Liver (tissue), 8 donors: ENCODE measurements at regions not wholly inside any gene's neighbourhood (a gene's known extent, or its start where the extent isn't known, plus 50 kb on each side); places are given as distances from the start of the nearest gene placed in this dataset.

Experiments
- DNase-seq: peaks from one replicate; pipeline ENCODE4 v3.0.0-alpha.2; 2017; ENCODE audit warnings: low spot score
- H3K27ac ChIP-seq, 2 donors: one replicate each; pipeline ENCODE4 v1.7.0; 2013; ENCODE audit warnings: inconsistent platforms in 2 of 2, low read length in 2 of 2, control low read depth in 1 of 2, low read depth in 1 of 2, mild to moderate bottlenecking in 1 of 2
- H3K27me3 ChIP-seq, 4 donors: one replicate each; pipeline versions ENCODE4 v1.6.1 to v1.7.0; 2013; ENCODE audit warnings: low read length in 3 of 4, inconsistent platforms in 1 of 4, mild to moderate bottlenecking in 1 of 4, moderate library complexity in 1 of 4; ENCODE audit not compliant: control insufficient read depth in 4 of 4, insufficient read depth in 4 of 4
- H3K36me3 ChIP-seq, 4 donors: one replicate each; pipeline versions ENCODE4 v1.6.1 to v1.7.0; 2013; ENCODE audit warnings: low read length in 3 of 4, mild to moderate bottlenecking in 3 of 4, low read depth in 1 of 4, moderate library complexity in 1 of 4; ENCODE audit not compliant: control insufficient read depth in 4 of 4, insufficient read depth in 3 of 4
- H3K4me1 ChIP-seq, 4 donors: one replicate each; pipeline versions ENCODE4 v1.6.1 to v1.7.0; 2013; ENCODE audit warnings: low read length in 3 of 4, mild to moderate bottlenecking in 3 of 4, moderate library complexity in 1 of 4; ENCODE audit not compliant: control insufficient read depth in 4 of 4, insufficient read depth in 4 of 4
- H3K4me3 ChIP-seq, 3 donors: one replicate each; pipeline versions ENCODE4 v1.6.1 to v1.7.0; 2013; ENCODE audit warnings: low read length in 3 of 3, control low read depth in 1 of 3, low read depth in 1 of 3, mild to moderate bottlenecking in 1 of 3
- H3K9ac ChIP-seq, 2 donors: one replicate each; pipeline ENCODE4 v1.7.0; 2013; ENCODE audit warnings: low read length in 2 of 2, mild to moderate bottlenecking in 2 of 2, moderate library complexity in 2 of 2, control low read depth in 1 of 2, low read depth in 1 of 2
- H3K9me3 ChIP-seq, 4 donors: one replicate each; pipeline versions ENCODE4 v1.6.1 to v1.7.0; 2013; ENCODE audit warnings: low read length in 3 of 4; ENCODE audit not compliant: control insufficient read depth in 4 of 4
- ATF3 ChIP-seq: IDR thresholded peaks from 2 replicates; pipeline ENCODE4 v1.6.1; 2016; ENCODE audit warnings: antibody characterized with exemption
- CTCF ChIP-seq: fragments of 150-350 bp; IDR thresholded peaks from 2 replicates; pipeline ENCODE4 v1.5.1; 2017; ENCODE audit warnings: improper control_type of control experiment, low read depth, low read length; ENCODE audit not compliant: missing input control
- FOXA1 ChIP-seq: IDR thresholded peaks from 2 replicates; pipeline ENCODE4 v1.6.1; 2016; ENCODE audit warnings: antibody characterized with exemption
- FOXA2 ChIP-seq: IDR thresholded peaks from 2 replicates; pipeline ENCODE4 v1.6.1; 2016; ENCODE audit warnings: antibody characterized with exemption
- GABPA ChIP-seq, 2 donors: IDR thresholded peaks in 1 of 2; conservative IDR thresholded peaks in 1 of 2; 2 replicates each; pipeline ENCODE4 v1.6.1; 2016; ENCODE audit warnings: antibody characterized with exemption in 2 of 2, mild to moderate bottlenecking in 1 of 2, moderate library complexity in 1 of 2
- HNF4A ChIP-seq, 2 donors: conservative IDR thresholded peaks; 2 replicates each; pipeline ENCODE4 v1.6.1; 2016; ENCODE audit warnings: antibody characterized with exemption in 2 of 2, mild to moderate bottlenecking in 2 of 2
- HNF4G ChIP-seq: IDR thresholded peaks from 2 replicates; pipeline ENCODE4 v1.6.1; 2016; ENCODE audit warnings: antibody characterized with exemption
- JUND ChIP-seq, 2 donors: IDR thresholded peaks; 2 replicates each; pipeline ENCODE4 v1.6.1; 2016; ENCODE audit warnings: antibody characterized with exemption in 2 of 2
- MAX ChIP-seq: IDR thresholded peaks from 2 replicates; pipeline ENCODE4 v1.6.1; 2016; ENCODE audit warnings: antibody characterized with exemption
- NR2F2 ChIP-seq: IDR thresholded peaks from 2 replicates; pipeline ENCODE4 v1.6.1; 2016; ENCODE audit warnings: antibody characterized with exemption
- RAD21 ChIP-seq, 2 donors: IDR thresholded peaks; 2 replicates each; pipeline ENCODE4 v1.6.1; 2016; ENCODE audit warnings: antibody characterized with exemption in 2 of 2, mild to moderate bottlenecking in 2 of 2
- REST ChIP-seq: IDR thresholded peaks from 2 replicates; pipeline ENCODE4 v1.6.1; 2016; ENCODE audit warnings: antibody characterized with exemption, mild to moderate bottlenecking
- SP1 ChIP-seq: IDR thresholded peaks from 2 replicates; pipeline ENCODE4 v1.6.1; 2018; ENCODE audit warnings: antibody characterized with exemption, mild to moderate bottlenecking
- TAF1 ChIP-seq: conservative IDR thresholded peaks from 2 replicates; pipeline ENCODE4 v1.6.1; 2016; ENCODE audit warnings: antibody characterized with exemption, mild to moderate bottlenecking
- YY1 ChIP-seq: IDR thresholded peaks from 2 replicates; pipeline ENCODE4 v1.6.1; 2016; ENCODE audit warnings: antibody characterized with exemption, mild to moderate bottlenecking
- ZBTB33 ChIP-seq: IDR thresholded peaks from 2 replicates; pipeline ENCODE4 v1.6.1; 2016; ENCODE audit warnings: antibody characterized with exemption
- WGBS: extraction: QIAGEN DNeasy Blood & Tissue Kit; methylation state at CpG from one replicate; pipeline ENCODE4 v1.1.7; 2013; 5-methylcytosine and 5-hydroxymethylcytosine counted together
- donor health status: healthy.
- donor health status: healthy.
- donor health status: healthy.
- donor health status: healthy.
- donor health status: healthy.

- no peak for DNase-seq
- WGBS, result 68% methylated on average over 4 of the region's 4 CpGs
- no peak for TF ChIP-seq SP1
- TF ChIP-seq ATF3, result no peak
- TF ChIP-seq HNF4A (conservative IDR thresholded peaks at IDR 0.05), result no peak
- no peak for TF ChIP-seq CTCF
- no peak for TF ChIP-seq TAF1
- no peak for TF ChIP-seq YY1
- no peak for TF ChIP-seq FOXA1
- no peak for TF ChIP-seq MAX
- no peak for TF ChIP-seq NR2F2
- no peak for TF ChIP-seq GABPA (IDR thresholded peaks at IDR 0.05 in 1 of 2, conservative IDR thresholded peaks at IDR 0.05 in 1 of 2)
Observed at GRCh38 chr10:53134050-53134449, 361.5 kb upstream of the MBL2 start.

GRCh38 chr10:53130337-53130736 is 357.8 kb upstream of the MBL2 start:
- H3K27me3 ChIP-seq, result no peaks in the 10 kb centered on the region
- no peaks in the 10 kb centered on the region for H3K4me1 ChIP-seq
- no peak for TF ChIP-seq RAD21 (IDR thresholded peaks at IDR 0.05)
- TF ChIP-seq NR2F2, result no peak
- no peak for TF ChIP-seq GABPA (IDR thresholded peaks at IDR 0.05 in 1 of 2, conservative IDR thresholded peaks at IDR 0.05 in 1 of 2)
- no peak for TF ChIP-seq FOXA1
- TF ChIP-seq MAX, result no peak
- no peak for TF ChIP-seq FOXA2
- no peak for TF ChIP-seq JUND (IDR thresholded peaks at IDR 0.05)
- no peak for TF ChIP-seq HNF4A (conservative IDR thresholded peaks at IDR 0.05)
- TF ChIP-seq SP1, result no peak
- H3K9ac ChIP-seq, result no peak overlapping the region
- H3K36me3 ChIP-seq, result no peaks in the 10 kb centered on the region
- no peak overlapping the region for H3K4me3 ChIP-seq
- no peak overlapping the region for H3K27ac ChIP-seq
- DNase-seq, result no peak
- H3K9me3 ChIP-seq, result no peaks in the 10 kb centered on the region

More at GRCh38 chr10:53134050-53134449, 361.5 kb upstream of the MBL2 start:
- peaks cover 0 to 3% (median 0%) of the 10 kb centered on the region in 4 donors for H3K4me1 ChIP-seq
- no peak overlapping the region for H3K27ac ChIP-seq
- no peaks in the 10 kb centered on the region for H3K36me3 ChIP-seq
- H3K27me3 ChIP-seq, result no peaks in the 10 kb centered on the region
- H3K9me3 ChIP-seq, result no peaks in the 10 kb centered on the region
- H3K9ac ChIP-seq, result no peak overlapping the region
- no peak overlapping the region for H3K4me3 ChIP-seq

- WGBS, result 74% methylated on average over 4 of the region's 4 CpGs
- Histone ChIP-seq H3K4me3 (no peak overlapping the region), H3K27ac (no peak overlapping the region), H3K9me3 (no peaks in the 10 kb centered on the region), H3K4me1 (no peaks in the 10 kb centered on the region), H3K9ac (no peak overlapping the region), H3K36me3 (no peaks in the 10 kb centered on the region), H3K27me3 (no peaks in the 10 kb centered on the region)
- no peak for DNase-seq
- TF ChIP-seq CTCF (no peak), SP1 (no peak), YY1 (no peak), NR2F2 (no peak), HNF4G (no peak), JUND (IDR thresholded peaks at IDR 0.05) (no peak), REST (no peak), GABPA (IDR thresholded peaks at IDR 0.05 in 1 of 2, conservative IDR thresholded peaks at IDR 0.05 in 1 of 2) (no peak), MAX (no peak), ZBTB33 (no peak), RAD21 (IDR thresholded peaks at IDR 0.05) (no peak)
Observed at GRCh38 chr10:53127686-53128085, 355.1 kb upstream of the MBL2 start.
